Left kidney (tissue), 1 donor: ENCODE measurements at regions not wholly inside any gene's neighbourhood (a gene's known extent, or its start where the extent isn't known, plus 50 kb on each side); places are given as distances from the start of the nearest gene placed in this dataset.
"Not testable (repeated sequence)": the region's sequence is repeated elsewhere in the genome, so short reads cannot be mapped to it uniquely, and the experiment has no call there.

ENCODE experiments used
- DNase-seq: peaks from one replicate; pipeline ENCODE4 v3.0.0-alpha.2; 2013

DNA sequence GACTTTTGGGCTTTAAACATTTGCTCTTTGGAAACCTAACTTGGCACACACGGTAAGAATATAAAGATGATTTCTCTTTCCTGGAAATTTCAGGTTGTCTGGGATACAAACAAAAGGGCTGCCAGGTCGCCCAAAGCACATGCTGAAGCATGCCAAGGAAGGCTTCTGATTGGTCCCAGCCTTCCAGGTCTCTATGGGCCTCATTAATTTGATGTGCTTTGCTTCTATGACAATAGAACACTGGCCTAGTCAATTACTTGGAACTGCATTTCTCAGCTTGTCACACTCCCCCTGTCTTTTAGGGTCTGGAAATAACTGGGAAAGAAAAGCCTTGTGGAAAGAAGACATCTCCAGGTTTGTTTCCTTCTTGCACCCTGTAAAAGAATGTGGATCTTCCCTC lies 228.9 kb downstream of the ADCYAP1 start:
- peak; percentile 5 for DNase-seq

DNA sequence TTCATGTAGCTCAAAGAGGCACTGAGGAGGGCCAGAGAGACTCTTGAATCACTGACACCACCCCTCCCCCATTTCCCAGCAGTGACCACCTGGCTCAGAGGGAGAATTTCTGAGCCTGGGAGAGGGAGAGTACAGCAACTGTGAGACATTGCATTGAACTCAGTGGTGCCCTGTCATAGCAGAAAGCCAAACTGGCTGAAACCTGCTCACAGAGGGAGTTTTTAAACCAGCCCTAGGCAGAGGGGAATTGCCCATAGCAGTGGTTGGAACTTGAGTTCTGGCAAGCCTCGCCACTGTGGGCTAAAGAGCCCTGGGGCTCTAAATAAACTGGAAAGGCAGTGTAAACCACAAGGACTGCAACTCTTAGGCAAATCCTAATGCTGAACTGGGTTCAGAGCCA lies 243.1 kb downstream of the ADCYAP1 start:
- no peak for DNase-seq

DNA sequence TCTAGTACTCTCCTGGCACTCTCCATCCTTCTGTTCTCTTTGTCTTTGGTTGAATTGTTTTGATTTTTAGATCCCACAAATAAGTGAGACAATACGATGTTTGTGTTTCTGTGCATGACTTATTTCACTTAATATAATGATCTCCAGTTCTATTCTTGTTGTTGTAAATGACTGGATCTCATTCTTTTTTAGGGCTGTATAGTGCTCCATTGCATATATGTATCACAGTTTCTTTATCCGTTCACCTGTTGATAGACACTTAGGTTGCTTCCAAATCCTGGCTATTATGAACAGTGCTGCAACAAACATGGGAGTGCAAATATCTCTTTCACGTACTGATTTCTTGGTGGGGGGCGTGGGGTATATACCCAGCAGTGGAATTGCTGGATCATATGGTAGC lies 245.0 kb downstream of the ADCYAP1 start:
- no peak for DNase-seq

DNA sequence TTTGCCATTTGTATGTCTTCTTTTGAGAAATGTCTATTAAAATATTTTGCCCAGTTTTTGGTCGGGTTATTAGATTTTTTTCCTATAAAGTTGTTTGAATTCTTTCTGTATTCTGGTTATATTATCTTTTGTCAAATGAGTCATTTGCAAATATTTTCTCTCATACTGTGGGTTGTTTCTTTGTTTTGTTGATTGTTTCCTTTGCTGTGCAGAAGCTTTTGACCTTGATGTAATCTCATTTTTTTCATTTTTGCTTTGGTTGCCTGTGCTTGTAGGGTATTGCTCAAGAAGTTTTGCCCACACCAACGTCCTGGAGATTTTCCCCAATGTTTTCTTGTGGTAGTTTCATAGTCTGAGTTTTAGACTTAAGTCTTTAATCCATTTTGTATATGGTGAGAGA lies 245.7 kb downstream of the ADCYAP1 start:
- no peak for DNase-seq

DNA sequence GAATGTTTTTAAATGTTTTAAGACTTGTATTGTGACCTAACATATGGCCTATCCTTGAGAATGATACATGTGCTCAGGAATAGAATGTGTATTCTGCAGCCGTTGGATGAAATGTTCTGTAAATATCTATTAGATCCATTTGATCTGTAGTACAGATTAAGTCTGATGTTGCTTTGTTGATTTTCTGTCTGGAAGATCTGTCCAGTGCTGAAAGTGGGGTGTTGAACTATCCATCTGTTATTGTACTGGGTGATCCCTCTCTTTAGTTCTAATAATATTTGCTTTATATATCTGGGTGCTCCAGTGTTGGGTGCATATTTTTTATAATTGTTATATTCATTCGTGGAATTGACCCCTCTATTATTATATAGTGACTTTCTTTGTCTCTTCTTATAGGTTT lies 248.3 kb downstream of the ADCYAP1 start:
- not testable (repeated sequence) for DNase-seq

DNA sequence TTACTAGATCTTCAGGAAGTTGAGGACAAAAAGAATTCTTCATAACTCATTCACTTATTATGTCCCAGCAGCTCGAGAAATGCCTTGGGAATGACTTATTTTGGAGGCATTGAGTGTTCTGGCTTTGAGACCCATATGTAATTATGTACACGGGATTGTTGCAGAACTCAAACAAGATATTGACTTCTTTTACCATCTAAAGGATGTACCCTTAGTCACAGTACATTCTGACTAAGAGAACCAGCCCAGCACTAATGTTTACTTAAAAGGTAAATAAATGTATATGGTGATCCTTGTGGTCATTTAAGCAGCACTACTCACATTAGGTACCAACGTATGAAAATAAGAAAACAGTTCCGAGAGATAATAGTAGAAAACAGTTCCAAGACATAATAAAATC lies 268.9 kb downstream of the ADCYAP1 start:
- no peak for DNase-seq

DNA sequence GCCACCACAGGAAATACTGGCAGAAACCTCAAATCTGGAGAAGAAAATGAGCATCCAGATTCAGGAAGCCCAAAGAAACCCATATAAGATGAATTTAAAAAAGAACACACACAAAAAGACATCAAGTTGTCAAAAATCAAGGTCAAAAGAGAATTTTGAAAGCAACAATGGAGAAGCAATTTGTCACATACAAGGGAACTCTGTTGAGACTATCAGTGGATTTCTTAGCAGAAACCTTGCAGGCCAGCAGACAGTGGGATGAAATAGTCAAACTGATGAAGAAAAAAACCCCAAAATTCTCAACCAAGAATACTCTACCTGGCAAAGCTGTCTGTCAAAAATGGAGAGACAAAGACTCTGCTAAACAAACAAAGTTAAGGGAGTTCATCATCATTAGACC lies 272.6 kb downstream of the ADCYAP1 start:
- DNase-seq = no peak

DNA sequence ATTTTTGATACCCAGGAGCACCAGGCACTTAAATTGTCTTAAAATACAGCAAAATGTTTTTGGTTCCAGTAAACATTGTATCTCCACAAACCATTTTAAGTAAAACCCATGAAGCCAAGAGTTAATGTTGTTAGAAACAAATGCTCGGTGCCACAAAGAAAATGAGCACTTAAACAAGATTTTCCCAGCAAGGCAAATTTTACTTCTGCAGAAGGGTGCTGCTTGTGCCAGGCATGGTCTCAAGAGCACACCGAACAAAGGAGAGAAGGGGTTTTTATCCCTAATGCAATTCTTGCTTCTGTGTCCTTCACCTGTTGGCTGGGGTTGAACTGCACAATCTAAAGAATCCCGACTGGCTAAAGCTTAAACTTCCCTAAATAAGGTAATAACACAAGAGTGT lies 286.7 kb downstream of the ADCYAP1 start:
- DNase-seq = no peak

DNA sequence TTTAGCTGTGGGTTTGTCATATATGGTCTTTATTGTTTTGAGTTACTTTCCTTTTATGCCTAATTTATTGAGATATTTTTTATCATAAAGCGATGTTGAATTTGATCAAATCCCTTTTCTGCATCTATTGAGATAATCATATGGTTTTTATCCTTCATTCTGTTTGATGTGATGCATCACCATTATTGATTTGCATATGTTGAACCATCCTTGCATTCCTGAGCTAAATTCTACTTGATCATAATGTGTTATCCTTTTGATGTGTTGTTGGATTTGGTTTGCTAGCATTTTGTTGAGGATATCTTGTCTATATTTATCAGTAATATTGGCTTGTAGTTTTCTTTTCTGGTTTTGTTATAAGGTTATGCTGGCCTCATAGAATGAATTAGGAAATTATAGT lies 308.5 kb downstream of the ADCYAP1 start:
- no peak for DNase-seq

DNA sequence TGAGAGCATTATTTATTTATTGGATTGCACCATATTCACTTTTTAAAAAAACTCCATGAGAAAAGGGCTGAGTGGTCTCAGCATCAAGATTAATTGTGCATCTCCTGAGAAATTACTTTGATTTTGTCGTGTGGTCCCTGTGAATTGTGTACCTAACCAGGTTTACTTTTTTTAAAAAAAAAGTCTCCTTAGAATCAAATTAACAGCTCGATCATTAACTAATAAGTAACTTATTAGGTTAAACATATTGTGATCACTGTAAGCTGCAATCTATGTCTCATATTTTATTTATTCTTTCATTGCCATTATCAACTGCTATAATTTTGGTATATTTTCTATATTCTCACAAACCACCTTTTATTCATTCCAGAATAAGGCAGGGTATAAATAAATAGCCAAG lies 318.2 kb downstream of the ADCYAP1 start:
- no peak for DNase-seq

DNA sequence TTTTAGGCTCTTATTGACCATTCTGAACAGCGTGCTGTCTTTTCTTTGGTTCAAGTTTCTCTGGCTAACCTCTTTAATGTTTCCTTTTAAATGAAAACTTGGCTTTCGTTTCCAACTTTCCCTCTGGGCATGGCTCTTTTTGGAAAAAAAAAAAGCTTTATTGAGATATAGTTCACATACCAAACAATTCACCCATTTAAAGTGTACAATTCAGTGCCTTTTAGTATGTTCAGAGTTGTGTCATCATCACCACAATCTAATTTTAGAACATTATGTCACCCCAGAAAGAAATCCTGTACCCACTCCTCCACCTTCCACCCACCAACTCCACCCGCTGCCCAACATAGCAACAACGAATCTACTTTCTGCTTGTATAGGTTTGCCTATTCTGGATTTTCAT lies 322.4 kb downstream of the ADCYAP1 start:
- no peak for DNase-seq

DNA sequence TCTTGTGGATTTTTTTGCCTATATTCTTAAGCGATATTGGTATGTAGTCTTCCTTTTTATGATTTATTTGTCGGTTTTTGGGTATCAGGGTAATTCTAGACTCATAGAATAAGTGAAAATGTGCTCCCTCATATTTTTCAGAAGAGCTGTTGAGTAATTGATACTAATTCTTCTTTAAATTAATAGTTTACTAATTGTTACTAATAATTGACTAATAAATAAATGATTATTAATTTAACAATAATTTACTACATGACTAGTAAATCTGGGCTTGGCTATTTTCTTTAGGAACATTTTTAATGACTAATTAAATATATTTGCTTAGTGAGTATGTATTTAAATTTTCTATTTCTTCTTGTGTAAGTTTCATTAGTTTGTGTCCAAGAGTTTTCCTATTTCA lies 325.0 kb downstream of the ADCYAP1 start:
- no peak for DNase-seq

DNA sequence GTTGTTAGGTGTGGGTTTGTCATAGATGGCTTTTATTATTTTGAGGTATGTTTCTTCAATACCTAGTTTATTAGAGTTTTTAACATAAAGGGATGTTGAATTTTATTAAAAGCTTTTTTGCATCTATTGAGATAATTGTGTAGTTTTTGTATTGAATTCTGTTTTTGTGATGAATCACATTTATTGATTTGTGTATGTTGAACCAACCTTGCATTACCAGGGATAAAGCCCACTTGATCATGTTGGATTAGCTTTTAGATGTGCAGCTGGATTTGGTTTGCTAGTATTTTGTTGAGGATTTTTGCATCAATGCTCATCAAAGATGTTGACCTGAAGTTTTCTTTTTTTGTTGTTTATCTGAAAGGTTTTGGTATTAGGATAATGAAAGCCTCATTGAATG lies 328.2 kb downstream of the ADCYAP1 start:
- no peak for DNase-seq

DNA sequence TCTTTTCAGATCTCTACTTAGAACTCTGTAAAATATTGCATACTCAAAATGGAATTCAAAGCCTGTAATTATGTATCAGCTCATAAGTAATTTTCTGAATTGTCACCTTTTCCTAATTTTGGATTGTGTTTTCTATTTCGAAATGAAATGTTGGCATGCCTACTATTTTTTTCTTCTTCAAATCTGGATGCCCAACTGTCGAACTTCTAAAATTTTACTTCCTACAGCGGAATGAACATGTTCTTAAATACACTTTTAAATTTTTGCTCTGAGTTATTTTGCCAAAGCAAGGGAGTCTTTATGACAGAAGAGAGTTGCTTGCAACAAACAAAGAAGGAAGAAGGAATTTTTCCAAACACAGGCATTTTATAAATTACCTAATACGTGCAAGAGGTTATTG lies 336.0 kb downstream of the ADCYAP1 start:
- no peak for DNase-seq

DNA sequence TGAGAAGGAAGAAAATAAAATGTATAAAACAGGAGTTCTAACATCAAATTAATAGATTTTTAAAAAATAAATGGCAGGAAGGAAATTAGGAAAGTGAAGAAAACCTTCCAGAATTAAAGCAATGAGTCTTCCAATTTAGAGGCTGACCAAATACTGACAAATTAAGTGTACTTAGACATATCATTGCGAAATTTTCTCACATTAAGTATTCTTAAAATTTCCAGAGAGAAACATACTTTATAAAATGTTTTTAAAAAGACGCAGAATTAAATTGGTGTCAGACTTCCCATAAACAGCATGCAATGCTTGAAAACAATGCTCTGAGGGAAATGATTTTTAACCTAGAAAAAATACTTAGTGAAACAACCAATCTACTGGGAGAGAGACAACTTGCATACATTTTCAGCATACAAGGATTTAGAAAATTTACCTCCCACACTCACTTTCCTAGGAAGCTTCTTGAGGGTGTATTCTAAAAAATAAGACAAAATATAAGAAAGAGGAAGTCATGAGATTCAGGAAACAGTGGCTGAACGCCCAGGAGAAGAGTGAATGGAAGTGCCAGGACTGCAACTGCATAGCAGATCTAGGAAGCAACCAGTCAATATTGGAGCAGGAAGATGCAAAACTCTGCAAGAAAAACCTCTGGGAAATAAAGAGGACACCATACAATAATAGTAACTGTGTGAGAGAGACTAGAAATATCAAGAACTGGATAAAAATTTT lies 339.9 kb downstream of the ADCYAP1 start:
- no peak for DNase-seq

DNA sequence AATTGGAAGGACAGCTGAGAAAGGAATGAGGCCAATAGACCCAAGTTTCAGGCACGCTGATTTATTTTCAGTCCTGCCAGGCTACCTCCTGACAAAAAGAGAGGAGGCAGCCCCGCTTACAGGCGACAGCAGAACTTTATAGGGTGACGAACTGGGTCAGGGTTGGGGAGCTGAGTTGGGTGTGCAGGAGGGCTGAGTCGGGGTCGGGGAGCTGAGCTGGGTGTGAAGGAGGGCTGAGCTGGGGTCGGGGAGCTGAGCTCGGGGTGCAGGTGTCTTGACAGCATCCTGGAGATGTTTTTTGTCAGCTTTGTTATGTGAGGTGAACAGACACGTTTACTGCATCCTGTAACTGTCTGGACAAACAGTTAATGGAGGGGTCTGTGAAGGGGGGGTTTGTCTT lies 342.2 kb downstream of the ADCYAP1 start:
- DNase-seq = no peak

DNA sequence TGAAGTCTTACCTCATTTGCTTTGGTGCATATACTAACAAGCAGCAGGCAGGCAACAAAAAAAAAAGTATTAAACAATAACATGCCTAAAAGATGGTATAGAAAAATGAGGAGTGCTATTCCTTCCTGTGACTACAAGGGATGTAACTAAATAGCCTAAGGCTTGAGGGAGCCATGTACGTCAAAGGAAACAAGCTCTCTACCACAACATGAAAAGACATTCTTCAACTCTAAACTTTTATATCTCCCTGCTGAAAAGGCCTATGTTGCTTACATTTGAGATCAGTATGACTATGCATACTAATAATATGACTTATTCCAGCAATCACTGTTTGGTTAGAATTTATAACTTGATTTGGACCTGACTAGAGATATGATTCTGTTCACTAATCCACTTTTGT lies 347.9 kb downstream of the ADCYAP1 start:
- no peak for DNase-seq

DNA sequence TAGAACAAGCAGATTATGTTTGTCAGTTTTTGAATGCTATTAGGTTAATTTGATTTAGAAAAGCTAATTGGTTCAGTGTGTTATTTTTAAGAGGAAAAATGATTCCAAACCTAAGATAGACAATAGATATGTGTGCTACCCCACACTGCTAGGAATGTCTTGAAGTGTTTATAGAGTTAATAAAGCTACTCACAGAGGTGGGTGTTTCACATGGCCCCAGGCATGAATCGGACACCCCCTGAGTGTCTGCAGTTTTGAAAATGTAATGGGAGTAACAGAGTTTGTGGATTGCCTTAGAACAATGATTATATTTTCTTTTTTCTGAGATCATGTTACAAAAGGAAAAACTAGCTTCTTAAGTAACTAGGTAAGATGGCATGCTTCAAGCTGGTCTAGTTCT lies 348.3 kb downstream of the ADCYAP1 start:
- no peak for DNase-seq

DNA sequence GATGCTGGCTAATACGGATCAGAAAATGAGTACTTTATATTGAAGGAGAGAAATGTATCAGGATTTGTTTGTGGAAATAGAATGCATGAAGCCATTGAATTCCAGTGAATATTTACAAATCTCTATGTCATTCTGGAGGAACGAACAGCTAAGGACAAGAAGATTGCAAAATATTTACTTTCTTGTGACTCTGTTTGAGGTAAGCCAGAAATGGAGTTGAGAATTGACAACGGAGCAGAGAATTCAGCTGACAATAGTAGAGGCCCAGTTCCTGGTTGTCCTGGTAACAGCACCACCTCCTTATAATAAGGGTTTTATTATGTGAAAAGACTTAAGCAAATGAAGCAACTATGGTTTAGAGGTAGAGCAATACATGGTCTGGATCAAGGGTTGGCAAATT lies 349.2 kb downstream of the ADCYAP1 start:
- DNase-seq = no peak

DNA sequence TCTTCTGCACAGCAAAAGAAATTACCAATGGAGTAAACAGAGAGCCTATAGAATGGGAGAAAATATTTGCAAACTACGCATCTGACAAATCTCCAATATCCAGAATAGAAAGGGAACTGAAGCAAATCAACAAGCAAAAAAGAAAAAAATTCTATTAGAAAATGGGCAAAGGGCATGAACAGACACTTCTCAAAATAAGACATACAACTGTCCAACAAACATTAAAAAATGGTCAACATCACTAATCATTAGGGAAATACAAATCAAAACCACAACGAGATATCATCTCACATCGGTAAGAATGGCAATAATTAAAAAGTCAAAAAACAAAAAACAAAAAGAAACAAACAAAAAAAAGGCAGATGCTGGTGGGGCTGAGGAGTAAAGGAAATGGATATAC lies 356.4 kb downstream of the ADCYAP1 start:
- DNase-seq = no peak

DNA sequence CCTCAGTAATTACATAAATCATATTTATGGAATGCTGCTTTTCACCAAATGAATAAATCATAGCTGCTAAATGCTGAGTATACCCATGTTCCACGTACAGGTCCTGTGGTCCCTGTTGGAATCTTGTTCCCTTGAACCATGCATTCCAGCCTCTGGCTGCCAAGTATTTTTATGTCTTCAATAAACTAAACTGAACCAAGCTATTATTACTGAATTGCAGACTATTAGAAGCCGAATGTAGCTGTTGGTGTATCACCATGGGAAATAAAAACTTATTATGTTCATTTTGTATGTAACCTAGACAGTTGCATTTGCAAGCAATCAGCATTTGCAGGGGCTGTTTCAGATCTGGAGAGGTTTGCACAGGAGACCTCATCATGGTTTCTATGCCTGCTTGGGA lies 362.4 kb downstream of the ADCYAP1 start:
- DNase-seq = no peak

DNA sequence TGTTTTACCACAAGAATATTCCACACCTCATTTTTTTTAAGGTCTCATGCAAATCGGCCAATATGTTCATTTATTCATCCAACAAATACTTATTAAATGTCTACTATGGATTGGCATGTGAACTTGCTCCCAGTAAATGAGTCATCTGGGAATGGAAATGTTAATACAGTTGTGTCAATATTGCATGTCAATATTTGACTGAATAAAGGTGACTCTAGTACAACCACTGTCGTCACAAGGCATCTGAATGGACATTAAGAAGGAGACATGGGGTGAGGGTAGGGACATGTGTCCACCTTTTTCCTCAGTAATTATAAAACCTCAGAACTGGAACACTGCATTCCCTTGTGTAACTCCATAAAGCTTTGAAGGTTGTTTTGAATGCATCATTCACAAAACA lies 365.4 kb downstream of the ADCYAP1 start:
- no peak for DNase-seq

DNA sequence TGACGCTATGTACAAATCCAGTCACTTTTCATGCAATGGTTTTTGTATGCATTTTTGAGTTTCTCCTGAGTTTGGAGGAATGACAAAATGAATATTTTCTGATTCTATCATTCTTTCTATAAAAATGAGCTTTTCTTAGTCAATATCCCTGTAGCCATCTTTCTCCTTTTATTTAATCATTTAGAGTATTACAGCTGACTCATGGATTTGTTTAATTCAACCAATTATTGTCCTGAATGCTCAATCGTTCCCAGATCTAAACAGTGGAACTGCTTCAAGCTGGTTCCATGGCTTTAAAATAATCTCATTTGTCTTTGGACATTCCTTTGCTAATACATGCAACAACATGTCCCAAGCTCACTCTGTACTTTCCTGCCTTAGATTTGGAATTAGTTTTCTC lies 368.8 kb downstream of the ADCYAP1 start:
- DNase-seq = no peak

DNA sequence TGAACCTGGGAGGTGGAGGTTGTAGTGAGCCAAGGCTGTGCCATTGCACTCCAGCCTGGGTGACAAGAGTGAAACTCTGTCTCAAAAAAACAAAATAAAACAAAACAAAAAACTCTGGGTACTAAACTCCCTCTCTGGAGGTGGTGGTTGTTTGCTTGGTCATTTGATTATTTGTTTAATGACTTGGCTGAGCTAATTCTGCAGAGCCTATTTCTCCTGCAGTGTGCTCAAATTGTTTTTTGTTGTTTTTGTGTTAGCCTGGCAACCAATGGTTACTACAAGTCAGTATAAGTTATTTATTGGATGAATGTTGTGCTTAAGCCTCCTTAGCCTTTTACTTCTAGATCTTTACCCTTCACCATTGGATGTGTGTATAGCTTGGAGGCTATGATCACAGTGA lies 387.5 kb downstream of the ADCYAP1 start:
- no peak for DNase-seq

DNA sequence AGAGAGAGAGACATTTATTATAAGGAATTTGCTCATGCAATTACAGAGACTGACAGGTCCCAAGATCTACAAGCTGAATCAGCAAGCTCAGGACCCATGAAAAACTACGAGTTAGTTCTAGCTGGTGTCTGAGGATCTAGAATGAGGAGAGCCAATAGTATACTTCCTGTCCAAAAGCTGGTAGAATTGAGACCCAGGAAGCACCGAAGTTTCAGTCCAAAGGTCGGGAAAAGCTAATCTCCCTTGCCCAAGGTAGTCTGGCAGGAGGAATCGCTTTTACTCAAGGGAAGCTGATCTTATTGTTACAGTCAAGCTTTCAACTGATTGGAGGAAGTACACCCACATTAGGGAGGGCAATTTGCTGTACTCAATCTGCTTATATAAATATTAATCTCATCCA lies 389.6 kb downstream of the ADCYAP1 start:
- DNase-seq = no peak
